HCT116 (cell line): ENCODE measurements at regions not wholly inside any gene's neighbourhood (a gene's known extent, or its start where the extent isn't known, plus 50 kb on each side); places are given as distances from the start of the nearest gene placed in this dataset.

Experiments used
- ATAC-seq: fragments of 200-7000 bp; cut with Tn5 transposase; 2 replicates; pipeline ENCODE4 v1.9.1; 2020; ENCODE audit warnings: mild to moderate bottlenecking, moderate library complexity
- BruUV-seq: library from RNA; stranded (reverse); fragments of 400-500 nt; replicated peaks from 2 replicates; lab custom pipeline; 2021; lab: Mats Ljungman, UMichigan
- CTCF ChIA-PET: fragments of 300-600 bp; sonication (Branson Sonifier 250); formaldehyde crosslinking; loops from one replicate; lab custom pipeline; 2021; ENCODE audit warnings: antibody characterized with exemption; lab: Charles Lee
- POLR2A ChIA-PET: fragments of 300-600, 350-600 bp; sonication (Branson Sonifier 250); formaldehyde crosslinking; loops from one replicate; lab custom pipeline; 2021; ENCODE audit warnings: antibody characterized with exemption; lab: Charles Lee
- RAD21 ChIA-PET, 2 experiments: fragments of 300-600 bp; sonication (Branson Sonifier 250); formaldehyde crosslinking; loops; one replicate each; lab custom pipeline; 2023; ENCODE audit warnings: low total read pairs in 2 of 2; ENCODE audit not compliant: uncharacterized antibody in 2 of 2, unreplicated experiment in 2 of 2, low non-redundant PET in 1 of 2; lab: Charles Lee
- DNase-seq: peaks from one replicate; pipeline ENCODE4 v3.0.0-alpha.2; 2010; ENCODE audit warnings: low read depth, low spot score
- H2AFZ ChIP-seq: fragments of 200-600 bp; shearing (Covaris generic), sonication (generic); 2 replicates; pipeline ENCODE4 v1.6.1; 2017; ENCODE audit warnings: low read depth, mixed run types, mixed read lengths, antibody characterized with exemption, low read length; ENCODE audit not compliant: poor library complexity, severe bottlenecking
- H3K27ac ChIP-seq: 2 replicates; pipeline ENCODE4 v1.5.1; 2012; ENCODE audit warnings: low read depth, low read length
- H3K27me3 ChIP-seq: fragments of 200-600 bp; sonication (generic); 2 replicates; pipeline ENCODE4 v1.6.1; 2016; ENCODE audit warnings: mixed run types, low read length, mixed read lengths; ENCODE audit not compliant: insufficient read depth
- H3K36me3 ChIP-seq, 2 experiments: fragments of 200-500 bp in 1 of 2; fragments of 200-600 bp in 1 of 2; sonication (Bioruptor generic) in 1 of 2; sonication (generic) in 1 of 2; 2 replicates each; pipeline versions ENCODE4 v1.5.1 to v1.6.1; 2014 to 2016; ENCODE audit warnings: low read length in 2 of 2, inconsistent platforms in 1 of 2, mixed read lengths in 1 of 2, mixed run types in 1 of 2; ENCODE audit not compliant: insufficient read depth in 2 of 2, control insufficient read depth in 1 of 2
- H3K4me1 ChIP-seq, 2 experiments: fragments of 200-600 bp in 1 of 2; sonication (generic) in 1 of 2; 2 replicates each; pipeline versions ENCODE4 v1.5.1 to v1.6.1; 2012 to 2017; ENCODE audit warnings: low read length in 2 of 2, inconsistent platforms in 1 of 2, mild to moderate bottlenecking in 1 of 2, mixed read lengths in 1 of 2, mixed run types in 1 of 2, moderate library complexity in 1 of 2; ENCODE audit not compliant: insufficient read depth in 2 of 2, control insufficient read depth in 1 of 2
- H3K4me2 ChIP-seq: fragments of 200-600 bp; sonication (generic); 2 replicates; pipeline ENCODE4 v1.6.1; 2017; ENCODE audit warnings: mixed run types, low read length, mixed read lengths
- H3K4me3 ChIP-seq, 2 experiments: fragments of 200-600 bp in 1 of 2; sonication (generic) in 1 of 2; replicated peaks in 1 of 2; 2 replicates each; pipeline ENCODE4 v1.5.1; 2011 to 2016; ENCODE audit warnings: low read length in 2 of 2, control low read depth in 1 of 2, low read depth in 1 of 2, mild to moderate bottlenecking in 1 of 2, mixed read lengths in 1 of 2, mixed run types in 1 of 2
- H3K79me2 ChIP-seq: fragments of 200-600 bp; sonication (generic); 2 replicates; pipeline ENCODE4 v1.6.1; 2017; ENCODE audit warnings: mild to moderate bottlenecking, mixed run types, low read length, moderate library complexity, mixed read lengths; ENCODE audit not compliant: insufficient read depth
- H3K9ac ChIP-seq: fragments of 200-600 bp; sonication (generic); 2 replicates; pipeline ENCODE4 v1.6.1; 2016; ENCODE audit warnings: low read length, mixed read lengths
- H3K9me2 ChIP-seq: fragments of 200-600 bp; sonication (generic), shearing (Covaris generic); 2 replicates; pipeline ENCODE4 v1.6.1; 2017; ENCODE audit warnings: mixed run types, mild to moderate bottlenecking, moderate library complexity; ENCODE audit not compliant: insufficient read depth
- H3K9me3 ChIP-seq, 2 experiments: fragments of 200-500 bp in 1 of 2; fragments of 200-600 bp in 1 of 2; sonication (Bioruptor generic) in 1 of 2; sonication (generic) in 1 of 2; 2 replicates each; pipeline ENCODE4 v1.6.1; 2014 to 2017; ENCODE audit warnings: low read length in 2 of 2, mixed read lengths in 2 of 2, inconsistent platforms in 1 of 2, low read depth in 1 of 2, mild to moderate bottlenecking in 1 of 2, mixed run types in 1 of 2, moderate library complexity in 1 of 2; ENCODE audit not compliant: control insufficient read depth in 1 of 2, insufficient read depth in 1 of 2
- H4K20me1 ChIP-seq: fragments of 200-600 bp; sonication (generic), shearing (Covaris generic); 2 replicates; pipeline ENCODE4 v1.6.1; 2017; ENCODE audit warnings: mixed run types, mild to moderate bottlenecking, moderate library complexity; ENCODE audit not compliant: insufficient read depth
- CEBPB ChIP-seq: IDR thresholded peaks from 2 replicates; pipeline ENCODE4 v1.6.1; 2012; ENCODE audit warnings: low read depth
- EGR1 ChIP-seq: IDR thresholded peaks from 2 replicates; pipeline ENCODE4 v1.6.1; 2012; ENCODE audit warnings: low read depth
- ELF1 ChIP-seq: IDR thresholded peaks from 2 replicates; pipeline ENCODE4 v1.6.1; 2012; ENCODE audit warnings: low read depth, borderline replicate concordance
- EZH2 ChIP-seq: fragments of 200-600 bp; sonication (generic); IDR thresholded peaks from 2 replicates; pipeline ENCODE4 v1.6.1; 2017; ENCODE audit warnings: antibody characterized with exemption, mixed run types
- JUND ChIP-seq: IDR thresholded peaks from 2 replicates; pipeline ENCODE4 v1.6.1; 2012
- REST ChIP-seq: IDR thresholded peaks from 2 replicates; pipeline ENCODE4 v1.6.1; 2012; ENCODE audit warnings: low read depth
- SRF ChIP-seq: IDR thresholded peaks from 2 replicates; pipeline ENCODE4 v1.6.1; 2012; ENCODE audit warnings: low read depth
- YY1 ChIP-seq: IDR thresholded peaks from 2 replicates; pipeline ENCODE4 v1.6.1; 2011; ENCODE audit warnings: low read length, low read depth, moderate library complexity, mild to moderate bottlenecking; ENCODE audit not compliant: insufficient replicate concordance; ENCODE audit errors: extremely low read depth
- ZBTB33 ChIP-seq: IDR thresholded peaks from 2 replicates; pipeline ENCODE4 v1.6.1; 2011; ENCODE audit warnings: mild to moderate bottlenecking, low read length, moderate library complexity; ENCODE audit not compliant: insufficient replicate concordance; ENCODE audit errors: extremely low read depth
- ZFX ChIP-seq: fragments of 450-650 bp; IDR thresholded peaks from 2 replicates; pipeline ENCODE4 v1.6.1; 2017
- ZNF274 ChIP-seq: fragments of 200-500 bp; sonication (Bioruptor generic); IDR thresholded peaks from 2 replicates; pipeline ENCODE4 v1.6.1; 2014; ENCODE audit warnings: mild to moderate bottlenecking, low read depth, low read length, inconsistent platforms
- intact Hi-C: fragments of 100-400 bp; cut with micrococcal nuclease; formaldehyde crosslinking; loops from 2 replicates; pipeline ENCODE4 v1.10.0; 2022

GRCh38 chr4:149997881-149998421, 80.3 kb upstream of the DCLK2 start:
- ATAC-seq (peak; percentile 63), DNase-seq (peak; percentile 18)
- no TSS peak for BruUV-seq
- POLR2A ChIA-PET: no interaction called here
- H3K9me3 ChIP-seq: no peaks in the 10 kb centered on the region
- H3K4me1 ChIP-seq: peaks cover 0 to 31% of the 10 kb centered on the region in 2 experiments; a peak in 2 of 4 replicates
- no peaks in the 10 kb centered on the region for H3K79me2 ChIP-seq
- no peak overlapping the region for H3K4me3 ChIP-seq
- H3K9me2 ChIP-seq: no peaks in the 10 kb centered on the region
- peak overlapping the region; percentile 43 for H3K4me2 ChIP-seq
- H3K36me3 ChIP-seq: no peaks in the 10 kb centered on the region
- H4K20me1 ChIP-seq: no peaks in the 10 kb centered on the region
- no peak overlapping the region for H3K27ac ChIP-seq
- CTCF ChIA-PET: interaction anchor here (1.1 to 1.8 kb wide), 4 partner anchors 10 to 869 kb away, joined by 3 to 12 read pairs (median 4); no protein-coding TSS in a partner anchor
- no peak overlapping the region for H3K9ac ChIP-seq
- no peaks in the 10 kb centered on the region for H3K27me3 ChIP-seq
- RAD21 ChIA-PET: no interaction called here
- peak overlapping the region; percentile 99 for H2AFZ ChIP-seq
- no peak for TF ChIP-seq ZNF274
- TF ChIP-seq JUND: 0 out of 2 replicates have a peak, but pooled peaks have one; percentile 17
- TF ChIP-seq ZBTB33: no peak
- intact Hi-C loops: loop anchor here (2.0 to 5.0 kb wide), 2 partner anchors 245 to 869 kb away; no protein-coding TSS in a partner anchor

- no peak overlapping the region for H3K27ac ChIP-seq
- peaks cover 0 to 31% of the 10 kb centered on the region in 2 experiments; a peak in 2 of 4 replicates for H3K4me1 ChIP-seq
- DNase-seq: peak; percentile 60
- H3K4me3 ChIP-seq: no peak overlapping the region
- no peaks in the 10 kb centered on the region for H4K20me1 ChIP-seq
- H3K4me2 ChIP-seq: peak overlapping the region; percentile 26
- no peaks in the 10 kb centered on the region for H3K9me3 ChIP-seq
- H3K9me2 ChIP-seq: no peaks in the 10 kb centered on the region
- H3K27me3 ChIP-seq: no peaks in the 10 kb centered on the region
- no peaks in the 10 kb centered on the region for H3K36me3 ChIP-seq
- ChIA-PET RAD21 (no interaction called here), POLR2A (no interaction called here), CTCF (interaction anchor here (1.0 kb wide), 1 partner anchor 243 kb away, joined by 3 read pairs; no protein-coding TSS in a partner anchor)
- peak; percentile 74 for ATAC-seq
- peak overlapping the region; percentile 96 for H2AFZ ChIP-seq
- intact Hi-C loops: loop anchor here (1.0 to 5.0 kb wide), 3 partner anchors 210 to 868 kb away; no protein-coding TSS in a partner anchor
- H3K9ac ChIP-seq: no peak overlapping the region
- no peaks in the 10 kb centered on the region for H3K79me2 ChIP-seq
- BruUV-seq: no TSS peak
- TF ChIP-seq CEBPB (no peak), ZBTB33 (no peak), EGR1 (no peak; the same call in 1 of the 2 replicates), REST (no peak), ZFX (no peak), SRF (no peak), ELF1 (no peak), EZH2 (no peak), YY1 (no peak)
These were observed 78.7 kb upstream of the DCLK2 start for GRCh38 chr4:149999485-150000074.
